ENCODE measurements at regions not wholly inside any gene's neighbourhood (a gene's known extent, or its start where the extent isn't known, plus 50 kb on each side); places are given as distances from the start of the nearest gene placed in this dataset.

DNA sequence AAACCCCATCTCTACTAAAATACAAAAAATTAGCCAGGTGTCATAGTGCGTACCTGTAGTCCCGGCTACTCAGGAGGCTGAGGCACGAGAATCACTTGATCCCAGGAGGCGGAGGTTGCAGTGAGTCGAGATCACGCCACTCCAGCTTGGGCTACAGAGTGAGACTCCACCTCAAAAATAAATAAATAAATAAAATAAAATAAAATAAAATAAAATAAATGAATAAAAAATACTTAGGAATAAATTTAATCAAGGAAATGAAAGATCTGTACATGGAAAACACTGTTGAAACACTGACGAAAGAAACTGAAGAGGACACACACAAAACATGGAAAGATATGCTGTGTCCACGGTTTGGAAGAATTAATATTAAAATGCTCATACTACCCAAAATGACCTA is 56.5 kb upstream of the ASPRV1 start:
- TF ChIP-seq SUZ12 (IDR thresholded peaks at IDR 0.05; ENCODE audit: extremely low read depth, insufficient read depth, insufficient read length) = no peak
- TF ChIP-seq YY1 (IDR thresholded peaks at IDR 0.05; ENCODE audit: insufficient read depth, insufficient read length) = no peak

Measured in NT2/D1 (cell line).